ENCODE measurements at regions not wholly inside any gene's neighbourhood (a gene's known extent, or its start where the extent isn't known, plus 50 kb on each side); places are given as distances from the start of the nearest gene placed in this dataset.

GRCh38 chr5:74041913-74042312, 415.9 kb downstream of the ARHGEF28 start:
- no peak overlapping the region for H3K4me3 ChIP-seq
- no peaks in the 10 kb centered on the region for H3K27me3 ChIP-seq
- no peak overlapping the region for H3K27ac ChIP-seq
- intact Hi-C loops (cut with DNase I; ENCODE audit: low total_unique reads) = no loop called here
- DNase-seq = no peak
- no peaks in the 10 kb centered on the region for H3K36me3 ChIP-seq (ENCODE audit: low read depth, missing control alignments)
- H3K4me1 ChIP-seq = peaks cover 3% of the 10 kb centered on the region
- no peaks in the 10 kb centered on the region for H3K9me3 ChIP-seq
- TF ChIP-seq POLR2A (IDR thresholded peaks at IDR 0.05) = no peak

GRCh38 chr5:74040811-74041491, 415.0 kb downstream of the ARHGEF28 start:
- intact Hi-C loops (cut with DNase I; ENCODE audit: low total_unique reads) = no loop called here
- Histone ChIP-seq H3K27ac (no peak overlapping the region), H3K27me3 (no peaks in the 10 kb centered on the region), H3K4me1 (peaks cover 3% of the 10 kb centered on the region), H3K4me3 (no peak overlapping the region), H3K36me3 (ENCODE audit: low read depth, missing control alignments) (no peaks in the 10 kb centered on the region), H3K9me3 (no peaks in the 10 kb centered on the region)
- 44 to 60% methylated on average over 5 of the region's 5 CpGs for WGBS, 2 donors
- no peak for TF ChIP-seq CTCF (IDR thresholded peaks at IDR 0.05)
- TF ChIP-seq POLR2A (IDR thresholded peaks at IDR 0.05) = no peak
- DNase-seq = no peak

GRCh38 chr5:74040065-74040551, 414.1 kb downstream of the ARHGEF28 start:
- intact Hi-C loops (cut with DNase I; ENCODE audit: low total_unique reads) = no loop called here
- DNase-seq = no peak
- WGBS, 2 donors = 46 to 50% methylated on average over 2 of the region's 2 CpGs

GRCh38 chr5:74037321-74037720, 411.3 kb downstream of the ARHGEF28 start:
- Histone ChIP-seq H3K4me3 (no peak overlapping the region), H3K9me3 (no peaks in the 10 kb centered on the region), H3K27ac (no peak overlapping the region), H3K36me3 (ENCODE audit: low read depth, missing control alignments) (no peaks in the 10 kb centered on the region), H3K4me1 (no peaks in the 10 kb centered on the region), H3K27me3 (no peaks in the 10 kb centered on the region)
- TF ChIP-seq POLR2A (IDR thresholded peaks at IDR 0.05) (no peak), CTCF (IDR thresholded peaks at IDR 0.05) (no peak)
- 89 to 91% methylated on average over 2 of the region's 2 CpGs for WGBS, 2 donors
- no peak for DNase-seq
- intact Hi-C loops (cut with DNase I; ENCODE audit: low total_unique reads) = loop anchor here (5.0 kb wide), 1 partner anchor 605 kb away; the partner anchor contains the start of gene ENC1

More at GRCh38 chr5:74040065-74040551, 414.1 kb downstream of the ARHGEF28 start:
- H3K4me3 ChIP-seq = no peak overlapping the region
- TF ChIP-seq POLR2A (IDR thresholded peaks at IDR 0.05) (no peak), CTCF (IDR thresholded peaks at IDR 0.05) (no peak)
- no peaks in the 10 kb centered on the region for H3K9me3 ChIP-seq
- H3K4me1 ChIP-seq = peaks cover 3% of the 10 kb centered on the region
- H3K36me3 ChIP-seq (ENCODE audit: low read depth, missing control alignments) = no peaks in the 10 kb centered on the region
- no peak overlapping the region for H3K27ac ChIP-seq
- H3K27me3 ChIP-seq = no peaks in the 10 kb centered on the region

GRCh38 chr5:74035521-74035937, 409.5 kb downstream of the ARHGEF28 start:
- no peak overlapping the region for H3K27ac ChIP-seq
- intact Hi-C loops (cut with DNase I; ENCODE audit: low total_unique reads) = loop anchor here (5.0 kb wide), 1 partner anchor 607 kb away; the partner anchor contains the start of gene ENC1
- H3K36me3 ChIP-seq (ENCODE audit: low read depth, missing control alignments) = no peaks in the 10 kb centered on the region
- no peak overlapping the region for H3K4me3 ChIP-seq
- no peaks in the 10 kb centered on the region for H3K27me3 ChIP-seq
- TF ChIP-seq CTCF (IDR thresholded peaks at IDR 0.05) = peak in 2 of 3 experiments; percentile 37 to 45
- TF ChIP-seq POLR2A (IDR thresholded peaks at IDR 0.05) = no peak
- 39 to 41% methylated on average over 6 of the region's 6 CpGs for WGBS, 2 donors
- H3K9me3 ChIP-seq = no peaks in the 10 kb centered on the region
- H3K4me1 ChIP-seq = no peaks in the 10 kb centered on the region
- peak; percentile 52 for DNase-seq

Measured in testis (tissue), 2 donors.